ENCODE measurements at regions not wholly inside any gene's neighbourhood (a gene's known extent, or its start where the extent isn't known, plus 50 kb on each side); places are given as distances from the start of the nearest gene placed in this dataset.

DNA sequence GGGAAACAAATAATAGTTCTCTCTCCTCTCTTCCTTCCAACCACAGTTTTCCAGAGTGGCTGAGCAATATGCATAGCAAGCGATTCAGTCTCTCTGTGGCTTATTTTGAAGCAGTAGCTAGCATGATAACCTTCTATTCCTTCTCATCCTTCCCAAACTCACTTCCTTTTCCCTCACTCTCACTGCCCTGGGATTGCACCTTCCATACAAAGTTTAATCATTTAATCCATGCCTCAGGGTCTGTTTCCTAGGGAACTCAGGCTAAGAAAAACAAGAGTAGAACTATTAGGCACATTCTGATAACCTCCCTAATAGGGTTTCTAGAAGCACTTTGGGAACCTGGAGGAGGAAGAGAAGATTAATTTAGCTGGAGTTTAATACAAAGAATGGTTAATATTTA lies 97.7 kb upstream of the S1PR1 start:
- TF ChIP-seq, protein P1, sequence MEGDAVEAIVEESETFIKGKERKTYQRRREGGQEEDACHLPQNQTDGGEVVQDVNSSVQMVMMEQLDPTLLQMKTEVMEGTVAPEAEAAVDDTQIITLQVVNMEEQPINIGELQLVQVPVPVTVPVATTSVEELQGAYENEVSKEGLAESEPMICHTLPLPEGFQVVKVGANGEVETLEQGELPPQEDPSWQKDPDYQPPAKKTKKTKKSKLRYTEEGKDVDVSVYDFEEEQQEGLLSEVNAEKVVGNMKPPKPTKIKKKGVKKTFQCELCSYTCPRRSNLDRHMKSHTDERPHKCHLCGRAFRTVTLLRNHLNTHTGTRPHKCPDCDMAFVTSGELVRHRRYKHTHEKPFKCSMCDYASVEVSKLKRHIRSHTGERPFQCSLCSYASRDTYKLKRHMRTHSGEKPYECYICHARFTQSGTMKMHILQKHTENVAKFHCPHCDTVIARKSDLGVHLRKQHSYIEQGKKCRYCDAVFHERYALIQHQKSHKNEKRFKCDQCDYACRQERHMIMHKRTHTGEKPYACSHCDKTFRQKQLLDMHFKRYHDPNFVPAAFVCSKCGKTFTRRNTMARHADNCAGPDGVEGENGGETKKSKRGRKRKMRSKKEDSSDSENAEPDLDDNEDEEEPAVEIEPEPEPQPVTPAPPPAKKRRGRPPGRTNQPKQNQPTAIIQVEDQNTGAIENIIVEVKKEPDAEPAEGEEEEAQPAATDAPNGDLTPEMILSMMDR (conservative IDR thresholded peaks at IDR 0.05): no peak
- TF ChIP-seq ZFX (IDR thresholded peaks at IDR 0.05): no peak
